Glomerular visceral epithelial cell (primary cell): ENCODE measurements at regions not wholly inside any gene's neighbourhood (a gene's known extent, or its start where the extent isn't known, plus 50 kb on each side); places are given as distances from the start of the nearest gene placed in this dataset.

Experiments used
- DNase-seq: peaks from one replicate; pipeline ENCODE4 v3.0.0-alpha.2; 2016; ENCODE audit errors: extremely low spot score

- no peak for DNase-seq
Measured at GRCh38 chr4:42330002-42330592, 67.2 kb upstream of the SHISA3 start.

GRCh38 chr4:42331040-42331439 lies 66.2 kb upstream of the SHISA3 start:
- DNase-seq = no peak

GRCh38 chr4:42331914-42332368 lies 65.3 kb upstream of the SHISA3 start:
- no peak for DNase-seq

GRCh38 chr4:42339935-42340406 lies 57.3 kb upstream of the SHISA3 start:
- no peak for DNase-seq

GRCh38 chr4:42341518-42342026 lies 55.7 kb upstream of the SHISA3 start:
- DNase-seq = no peak

GRCh38 chr4:42342459-42342858 lies 54.8 kb upstream of the SHISA3 start:
- no peak for DNase-seq

- no peak for DNase-seq
Measured at GRCh38 chr4:42344309-42344708, 53.0 kb upstream of the SHISA3 start.

- DNase-seq = no peak
Measured at GRCh38 chr4:42344749-42345148, 52.5 kb upstream of the SHISA3 start.

GRCh38 chr4:42345962-42346544 lies 51.2 kb upstream of the SHISA3 start:
- no peak for DNase-seq

- DNase-seq = no peak
Measured at GRCh38 chr4:42347076-42347475, 50.2 kb upstream of the SHISA3 start.
